HEK293 (cell line): ENCODE measurements at regions not wholly inside any gene's neighbourhood (a gene's known extent, or its start where the extent isn't known, plus 50 kb on each side); places are given as distances from the start of the nearest gene placed in this dataset.

Experiments used
- CTCF ChIA-PET: fragments of 350-600 bp; formaldehyde crosslinking; extraction: SDS; loops from one replicate; lab custom pipeline; 2021; ENCODE audit warnings: antibody characterized with exemption; lab: Yijun Ruan, JAX
- POLR2A ChIA-PET: fragments of 300-600 bp; formaldehyde crosslinking; extraction: SDS; loops from one replicate; lab custom pipeline; 2020; ENCODE audit warnings: antibody characterized with exemption, inconsistent platforms; lab: Yijun Ruan, JAX
- H3K27ac ChIP-seq: fragments of 200-500 bp; sonication (Bioruptor generic); 2 replicates; pipeline ENCODE4 v1.5.1; 2014; ENCODE audit warnings: low read depth, low read length, control low read depth, inconsistent platforms; ENCODE audit errors: extremely low read depth
- H3K36me3 ChIP-seq, 2 experiments: fragments of 200-500 bp in 1 of 2; sonication (Bioruptor generic) in 1 of 2; 1 replicate in 1 of 2; 2 replicates in 1 of 2; pipeline ENCODE4 v1.5.1; 2014 to 2017; ENCODE audit warnings: inconsistent platforms in 2 of 2, low read length in 2 of 2; ENCODE audit not compliant: control insufficient read depth in 2 of 2, insufficient read depth in 1 of 2
- H3K4me1 ChIP-seq: fragments of 200-500 bp; sonication (Bioruptor generic); 2 replicates; pipeline ENCODE4 v1.5.1; 2014; ENCODE audit warnings: mild to moderate bottlenecking, low read length, inconsistent platforms; ENCODE audit not compliant: control insufficient read depth, insufficient read depth
- H3K4me3 ChIP-seq: 2 replicates; pipeline ENCODE4 v1.5.1; 2011; ENCODE audit warnings: low read depth, mild to moderate bottlenecking, control low read depth, low read length, moderate library complexity
- H3K9me3 ChIP-seq: fragments of 200-500 bp; sonication (Bioruptor generic); 2 replicates; pipeline ENCODE4 v1.5.1; 2014; ENCODE audit warnings: low read depth, low read length, inconsistent platforms; ENCODE audit not compliant: control insufficient read depth, insufficient read depth
- BCL11A ChIP-seq: fragments of 450-650 bp; formaldehyde crosslinking; IDR thresholded peaks from 2 replicates; pipeline ENCODE4 v1.5.1; 2016; ENCODE audit warnings: low read depth, missing biosample characterization, missing genetic modification characterization
- FEZF1 ChIP-seq: fragments of 450-650 bp; formaldehyde crosslinking; IDR thresholded peaks from 2 replicates; pipeline ENCODE4 v1.5.1; 2016; ENCODE audit warnings: missing biosample characterization, missing genetic modification characterization
- KLF7 ChIP-seq: fragments of 450-650 bp; formaldehyde crosslinking; IDR thresholded peaks from 2 replicates; pipeline ENCODE4 v1.5.1; 2016; ENCODE audit warnings: missing biosample characterization, missing genetic modification characterization, borderline replicate concordance
- MEIS1 ChIP-seq: sonication (generic); formaldehyde crosslinking; IDR thresholded peaks from 2 replicates; pipeline ENCODE4 v1.8.1; 2022; ENCODE audit warnings: missing genetic modification reagents, mild to moderate bottlenecking, borderline replicate concordance
- SETDB1 ChIP-seq: IDR thresholded peaks from one replicate; pipeline ENCODE4 v1.6.1; 2017; ENCODE audit warnings: mild to moderate bottlenecking, low read length, moderate library complexity, mixed read lengths; ENCODE audit not compliant: insufficient read length
- ZFHX2 ChIP-seq: fragments of 450-650 bp; formaldehyde crosslinking; conservative IDR thresholded peaks from 2 replicates; pipeline ENCODE4 v1.5.1; 2016; ENCODE audit warnings: missing biosample characterization, missing genetic modification characterization
- ZIC2 ChIP-seq: fragments of 450-650 bp; formaldehyde crosslinking; IDR thresholded peaks from 2 replicates; pipeline ENCODE4 v1.5.1; 2016; ENCODE audit warnings: missing biosample characterization, missing genetic modification characterization
- ZNF112 ChIP-seq: fragments of 450-650 bp; formaldehyde crosslinking; IDR thresholded peaks from 2 replicates; pipeline ENCODE4 v1.5.0; 2017; ENCODE audit warnings: missing biosample characterization, missing genetic modification characterization
- ZNF133 ChIP-seq: fragments of 450-650 bp; formaldehyde crosslinking; IDR thresholded peaks from 2 replicates; pipeline ENCODE4 v1.5.1; 2016; ENCODE audit warnings: missing biosample characterization, missing genetic modification characterization
- ZNF146 ChIP-seq: fragments of 450-650 bp; formaldehyde crosslinking; IDR thresholded peaks from 2 replicates; pipeline ENCODE4 v1.5.1; 2016; ENCODE audit warnings: missing biosample characterization, missing genetic modification characterization
- ZNF274 ChIP-seq, 2 experiments: fragments of 200-500 bp in 1 of 2; fragments of 450-650 bp in 1 of 2; sonication (Bioruptor generic) in 1 of 2; formaldehyde crosslinking in 1 of 2; IDR thresholded peaks; 2 replicates each; pipeline versions ENCODE4 v1.5.1 to v1.6.1; 2014 to 2016; ENCODE audit warnings: borderline replicate concordance in 1 of 2, inconsistent platforms in 1 of 2, low read length in 1 of 2, missing biosample characterization in 1 of 2, missing genetic modification characterization in 1 of 2
- ZNF280D ChIP-seq: fragments of 450-650 bp; formaldehyde crosslinking; IDR thresholded peaks from 2 replicates; pipeline ENCODE4 v1.5.1; 2016; ENCODE audit warnings: missing biosample characterization, missing genetic modification characterization
- ZNF335 ChIP-seq: fragments of 450-650 bp; formaldehyde crosslinking; conservative IDR thresholded peaks from 2 replicates; pipeline ENCODE4 v1.5.1; 2016; ENCODE audit warnings: missing biosample characterization, missing genetic modification characterization
- ZNF571 ChIP-seq: fragments of 450-650 bp; formaldehyde crosslinking; IDR thresholded peaks from 2 replicates; pipeline ENCODE4 v1.5.0; 2017; ENCODE audit warnings: missing biosample characterization, missing genetic modification characterization
- ZNF596 ChIP-seq: fragments of 450-650 bp; IDR thresholded peaks from 2 replicates; pipeline ENCODE4 v1.5.0; 2018; ENCODE audit warnings: missing biosample characterization, mild to moderate bottlenecking, missing genetic modification characterization, moderate library complexity
- ZNF610 ChIP-seq: fragments of 450-650 bp; formaldehyde crosslinking; IDR thresholded peaks from 2 replicates; pipeline ENCODE4 v1.5.1; 2016; ENCODE audit warnings: missing biosample characterization, missing genetic modification characterization, borderline replicate concordance
- ZNF768 ChIP-seq: fragments of 450-650 bp; formaldehyde crosslinking; IDR thresholded peaks from 2 replicates; pipeline ENCODE4 v1.5.1; 2018; ENCODE audit warnings: missing biosample characterization, mild to moderate bottlenecking, missing genetic modification characterization
- TF ChIP-seq, protein P1 (sequence below): fragments of 450-650 bp; formaldehyde crosslinking; IDR thresholded peaks from 2 replicates; pipeline ENCODE4 v1.5.1; 2016; ENCODE audit warnings: missing biosample characterization, missing genetic modification characterization
- TF ChIP-seq, protein P2 (sequence below): fragments of 450-650 bp; formaldehyde crosslinking; IDR thresholded peaks from 2 replicates; pipeline ENCODE4 v1.5.1; 2017; ENCODE audit warnings: missing biosample characterization, missing genetic modification characterization
- TF ChIP-seq, protein P3 (sequence below): fragments of 450-650 bp; formaldehyde crosslinking; IDR thresholded peaks from 2 replicates; pipeline ENCODE4 v1.5.1; 2017; ENCODE audit warnings: missing biosample characterization, missing genetic modification characterization
- TF ChIP-seq, protein P4 (sequence below): fragments of 450-650 bp; formaldehyde crosslinking; IDR thresholded peaks from 2 replicates; pipeline ENCODE4 v1.5.1; 2016; ENCODE audit warnings: missing biosample characterization, missing genetic modification characterization
- TF ChIP-seq, protein P5 (sequence below): fragments of 450-650 bp; formaldehyde crosslinking; IDR thresholded peaks from 2 replicates; pipeline ENCODE4 v1.5.1; 2016; ENCODE audit warnings: missing biosample characterization, missing genetic modification characterization

- POLR2A ChIA-PET: no interaction called here
- H3K9me3 ChIP-seq: no peaks in the 10 kb centered on the region
- TF ChIP-seq KLF7 (tag by site-specific recombination) (no peak), ZNF335 (tag by site-specific recombination) (no peak), ZNF280D (no peak), ZNF768 (tag by site-specific recombination) (no peak), ZFHX2 (tag by site-specific recombination) (no peak), FEZF1 (tag by site-specific recombination) (no peak), SETDB1 (no peak), MEIS1 (CRISPR knock-in tag) (no peak), ZNF274 (IDR thresholded peaks at IDR 0.05; ENCODE audit: low read length) (no peak), ZNF274 (tag by site-specific recombination; IDR thresholded peaks at IDR 0.05; ENCODE audit: borderline replicate concordance) (no peak), ZNF133 (tag by site-specific recombination) (no peak)
- TF ChIP-seq, protein P1, sequence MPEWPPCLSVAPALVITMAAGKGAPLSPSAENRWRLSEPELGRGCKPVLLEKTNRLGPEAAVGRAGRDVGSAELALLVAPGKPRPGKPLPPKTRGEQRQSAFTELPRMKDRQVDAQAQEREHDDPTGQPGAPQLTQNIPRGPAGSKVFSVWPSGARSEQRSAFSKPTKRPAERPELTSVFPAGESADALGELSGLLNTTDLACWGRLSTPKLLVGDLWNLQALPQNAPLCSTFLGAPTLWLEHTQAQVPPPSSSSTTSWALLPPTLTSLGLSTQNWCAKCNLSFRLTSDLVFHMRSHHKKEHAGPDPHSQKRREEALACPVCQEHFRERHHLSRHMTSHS: no peak
- TF ChIP-seq, protein P2, sequence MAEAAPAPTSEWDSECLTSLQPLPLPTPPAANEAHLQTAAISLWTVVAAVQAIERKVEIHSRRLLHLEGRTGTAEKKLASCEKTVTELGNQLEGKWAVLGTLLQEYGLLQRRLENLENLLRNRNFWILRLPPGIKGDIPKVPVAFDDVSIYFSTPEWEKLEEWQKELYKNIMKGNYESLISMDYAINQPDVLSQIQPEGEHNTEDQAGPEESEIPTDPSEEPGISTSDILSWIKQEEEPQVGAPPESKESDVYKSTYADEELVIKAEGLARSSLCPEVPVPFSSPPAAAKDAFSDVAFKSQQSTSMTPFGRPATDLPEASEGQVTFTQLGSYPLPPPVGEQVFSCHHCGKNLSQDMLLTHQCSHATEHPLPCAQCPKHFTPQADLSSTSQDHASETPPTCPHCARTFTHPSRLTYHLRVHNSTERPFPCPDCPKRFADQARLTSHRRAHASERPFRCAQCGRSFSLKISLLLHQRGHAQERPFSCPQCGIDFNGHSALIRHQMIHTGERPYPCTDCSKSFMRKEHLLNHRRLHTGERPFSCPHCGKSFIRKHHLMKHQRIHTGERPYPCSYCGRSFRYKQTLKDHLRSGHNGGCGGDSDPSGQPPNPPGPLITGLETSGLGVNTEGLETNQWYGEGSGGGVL (tag by site-specific recombination): no peak
- TF ChIP-seq, protein P3, sequence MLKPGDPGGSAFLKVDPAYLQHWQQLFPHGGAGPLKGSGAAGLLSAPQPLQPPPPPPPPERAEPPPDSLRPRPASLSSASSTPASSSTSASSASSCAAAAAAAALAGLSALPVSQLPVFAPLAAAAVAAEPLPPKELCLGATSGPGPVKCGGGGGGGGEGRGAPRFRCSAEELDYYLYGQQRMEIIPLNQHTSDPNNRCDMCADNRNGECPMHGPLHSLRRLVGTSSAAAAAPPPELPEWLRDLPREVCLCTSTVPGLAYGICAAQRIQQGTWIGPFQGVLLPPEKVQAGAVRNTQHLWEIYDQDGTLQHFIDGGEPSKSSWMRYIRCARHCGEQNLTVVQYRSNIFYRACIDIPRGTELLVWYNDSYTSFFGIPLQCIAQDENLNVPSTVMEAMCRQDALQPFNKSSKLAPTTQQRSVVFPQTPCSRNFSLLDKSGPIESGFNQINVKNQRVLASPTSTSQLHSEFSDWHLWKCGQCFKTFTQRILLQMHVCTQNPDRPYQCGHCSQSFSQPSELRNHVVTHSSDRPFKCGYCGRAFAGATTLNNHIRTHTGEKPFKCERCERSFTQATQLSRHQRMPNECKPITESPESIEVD (tag by site-specific recombination): no peak
- TF ChIP-seq, protein P4, sequence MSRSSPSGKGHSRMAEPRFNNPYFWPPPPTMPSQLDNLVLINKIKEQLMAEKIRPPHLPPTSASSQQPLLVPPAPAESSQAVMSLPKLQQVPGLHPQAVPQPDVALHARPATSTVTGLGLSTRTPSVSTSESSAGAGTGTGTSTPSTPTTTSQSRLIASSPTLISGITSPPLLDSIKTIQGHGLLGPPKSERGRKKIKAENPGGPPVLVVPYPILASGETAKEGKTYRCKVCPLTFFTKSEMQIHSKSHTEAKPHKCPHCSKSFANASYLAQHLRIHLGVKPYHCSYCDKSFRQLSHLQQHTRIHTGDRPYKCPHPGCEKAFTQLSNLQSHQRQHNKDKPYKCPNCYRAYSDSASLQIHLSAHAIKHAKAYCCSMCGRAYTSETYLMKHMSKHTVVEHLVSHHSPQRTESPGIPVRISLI (tag by site-specific recombination): no peak
- TF ChIP-seq, all 188 proteins: peak for 0
- Histone ChIP-seq H3K36me3 (no peaks in the 10 kb centered on the region), H3K4me3 (no peak overlapping the region), H3K27ac (no peak overlapping the region), H3K4me1 (no peaks in the 10 kb centered on the region)
- CTCF ChIA-PET: no interaction called here
Observed at GRCh38 chr21:21813289-21813688, 815.1 kb downstream of the NCAM2 start.

DNA sequence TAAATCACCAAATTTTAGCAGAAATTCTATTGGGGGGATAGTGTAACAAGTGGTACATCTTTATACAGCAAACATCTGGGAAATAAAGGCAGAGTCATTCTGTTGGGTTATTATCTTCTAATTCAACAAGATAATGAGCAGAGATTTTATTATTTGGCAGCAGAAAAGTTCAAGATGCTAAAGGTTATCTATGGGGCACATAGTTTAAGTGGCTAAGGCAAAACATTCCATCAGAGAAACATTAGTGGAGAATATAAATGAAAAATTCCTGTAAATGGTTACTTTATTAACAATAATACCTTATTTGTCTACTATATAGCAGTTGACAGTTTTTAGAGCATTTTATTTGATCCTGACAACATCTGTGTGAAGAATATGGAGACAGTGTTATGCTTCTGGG, 815.7 kb downstream of the NCAM2 start:
- H3K27ac ChIP-seq: no peak overlapping the region
- POLR2A ChIA-PET: no interaction called here
- no peaks in the 10 kb centered on the region for H3K36me3 ChIP-seq
- H3K9me3 ChIP-seq: no peaks in the 10 kb centered on the region
- H3K4me3 ChIP-seq: no peak overlapping the region
- TF ChIP-seq FEZF1 (tag by site-specific recombination) (no peak), ZNF596 (tag by site-specific recombination) (no peak), ZNF146 (no peak), ZNF112 (no peak), BCL11A (tag by site-specific recombination) (no peak), ZNF610 (tag by site-specific recombination) (no peak), ZIC2 (tag by site-specific recombination) (no peak), ZNF571 (tag by site-specific recombination) (no peak)
- TF ChIP-seq, protein P5, sequence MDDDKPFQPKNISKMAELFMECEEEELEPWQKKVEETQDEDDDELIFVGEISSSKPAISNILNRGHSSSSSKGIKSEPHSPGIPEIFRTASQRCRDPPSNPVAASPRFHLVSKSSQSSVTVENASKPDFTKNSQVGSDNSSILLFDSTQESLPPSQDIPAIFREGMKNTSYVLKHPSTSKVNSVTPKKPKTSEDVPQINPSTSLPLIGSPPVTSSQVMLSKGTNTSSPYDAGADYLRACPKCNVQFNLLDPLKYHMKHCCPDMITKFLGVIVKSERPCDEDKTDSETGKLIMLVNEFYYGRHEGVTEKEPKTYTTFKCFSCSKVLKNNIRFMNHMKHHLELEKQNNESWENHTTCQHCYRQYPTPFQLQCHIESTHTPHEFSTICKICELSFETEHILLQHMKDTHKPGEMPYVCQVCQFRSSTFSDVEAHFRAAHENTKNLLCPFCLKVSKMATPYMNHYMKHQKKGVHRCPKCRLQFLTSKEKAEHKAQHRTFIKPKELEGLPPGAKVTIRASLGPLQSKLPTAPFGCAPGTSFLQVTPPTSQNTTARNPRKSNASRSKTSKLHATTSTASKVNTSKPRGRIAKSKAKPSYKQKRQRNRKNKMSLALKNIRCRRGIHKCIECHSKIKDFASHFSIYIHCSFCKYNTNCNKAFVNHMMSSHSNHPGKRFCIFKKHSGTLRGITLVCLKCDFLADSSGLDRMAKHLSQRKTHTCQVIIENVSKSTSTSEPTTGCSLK: no peak
- TF ChIP-seq, protein P2 (tag by site-specific recombination): no peak
- CTCF ChIA-PET: no interaction called here
- H3K4me1 ChIP-seq: no peaks in the 10 kb centered on the region
